ENCODE measurements at regions not wholly inside any gene's neighbourhood (a gene's known extent, or its start where the extent isn't known, plus 50 kb on each side); places are given as distances from the start of the nearest gene placed in this dataset.

- H2BK15ac ChIP-seq (ENCODE audit: low read length): no peak overlapping the region
- H3K4me3 ChIP-seq (ENCODE audit: extremely low read depth in 1 of 4, insufficient read depth in 2 of 4, low read depth in 3 of 4, low read length in 4 of 4): no peak overlapping the region
- peaks cover 3% of the 10 kb centered on the region; the same call in 1 of the 2 replicates for H3K23me2 ChIP-seq (ENCODE audit: low read depth, low read length)
- no peak overlapping the region for H4K8ac ChIP-seq (ENCODE audit: extremely low read depth, insufficient read depth, low read length)
- H3K56ac ChIP-seq (replicated peaks; ENCODE audit: insufficient read length, low read depth, low read length): no peak overlapping the region
- no peaks in the 10 kb centered on the region for H3K9me3 ChIP-seq (ENCODE audit: insufficient read depth in 2 of 2, low read depth in 1 of 2, low read length in 1 of 2)
- no peak overlapping the region for H3K4ac ChIP-seq (replicated peaks; ENCODE audit: insufficient read length, low read depth, low read length)
- no peak overlapping the region for H4K5ac ChIP-seq (ENCODE audit: insufficient read length, low read depth, low read length)
- FAIRE-seq (no peak), DNase-seq (ENCODE audit: low read depth in 1 of 2, low spot score in 2 of 2) (no peak)
- no peak overlapping the region for H3K27ac ChIP-seq (ENCODE audit: low read depth, low read length)
- no peak overlapping the region for H4K91ac ChIP-seq (replicated peaks; ENCODE audit: insufficient read length, low read length)
- no peaks in the 10 kb centered on the region for H4K20me1 ChIP-seq (replicated peaks in 1 of 2; ENCODE audit: control insufficient read depth in 1 of 2, insufficient read depth in 2 of 2, low read length in 2 of 2)
- no peak overlapping the region for H2BK5ac ChIP-seq (ENCODE audit: low read depth, low read length)
- ChIA-PET CTCF (ENCODE audit: partially characterized antibody) (interaction anchor here (0.6 to 2.1 kb wide), 4 partner anchors 12 to 498 kb away, joined by 3 to 5 read pairs (median 3); no protein-coding TSS in a partner anchor), POLR2A (ENCODE audit: partially characterized antibody) (no interaction called here)
- H3K4me1 ChIP-seq (replicated peaks in 1 of 4; ENCODE audit: control insufficient read depth in 3 of 4, insufficient read depth in 4 of 4, low read length in 3 of 4): peaks cover 0 to 4% (median 2%) of the 10 kb centered on the region in 4 experiments; a peak in 3 of 7 replicates
- H3K23ac ChIP-seq (ENCODE audit: insufficient read length): no peak overlapping the region
- H2AK5ac ChIP-seq (ENCODE audit: low read depth, low read length): no peak overlapping the region
- no peaks in the 10 kb centered on the region for H3K79me1 ChIP-seq (ENCODE audit: low read depth, low read length)
- 73% methylated on average over 4 of the region's 4 CpGs; no CpG with 5 or more reads in 1 of the 2 experiments for WGBS, 2 experiments (ENCODE audit: extremely low coverage in 1 of 2, insufficient coverage in 1 of 2, insufficient read length in 1 of 2, insufficient replicate concordance in 2 of 2, low coverage in 1 of 2, low lambda C conversion rate in 2 of 2, missing lambda C conversion rate in 1 of 2)
- H3K14ac ChIP-seq (ENCODE audit: insufficient read length): no peak overlapping the region
- no peak overlapping the region for H2BK12ac ChIP-seq (ENCODE audit: low read depth, low read length)
- H2AFZ ChIP-seq (ENCODE audit: low read length): no peak overlapping the region
- no peak overlapping the region for H2BK20ac ChIP-seq (ENCODE audit: low read length)
- peaks cover 0 to 12% (median 1%) of the 10 kb centered on the region in 4 experiments; a peak in 5 of 7 replicates for H3K27me3 ChIP-seq (replicated peaks in 1 of 4; ENCODE audit: control insufficient read depth in 3 of 4, extremely low read depth in 1 of 4, insufficient read depth in 3 of 4, low read length in 3 of 4)
- H3K18ac ChIP-seq (ENCODE audit: extremely low read depth, low read length): no peak overlapping the region
- H3K4me2 ChIP-seq (ENCODE audit: insufficient read depth in 1 of 2, low read depth in 2 of 2, low read length in 2 of 2): no peak overlapping the region; a peak in 1 of 4 replicates
- H3K36me3 ChIP-seq (ENCODE audit: control insufficient read depth in 2 of 4, insufficient read depth in 4 of 4, low read length in 3 of 4): no peaks in the 10 kb centered on the region
- H3K79me2 ChIP-seq (ENCODE audit: control insufficient read depth in 1 of 2, insufficient read depth in 2 of 2, low read length in 2 of 2): no peaks in the 10 kb centered on the region
- no peak for TF ChIP-seq MAFK (IDR thresholded peaks at IDR 0.05; ENCODE audit: low read depth, low read length)
- TF ChIP-seq SIX5 (IDR thresholded peaks at IDR 0.05; ENCODE audit: low read depth, low read length): no peak
- no peak for TF ChIP-seq TCF12 (IDR thresholded peaks at IDR 0.05; ENCODE audit: low read depth, low read length)
- TF ChIP-seq GABPA (IDR thresholded peaks at IDR 0.05; ENCODE audit: borderline replicate concordance, insufficient read depth, low read length): no peak
- no peak overlapping the region for H3K9ac ChIP-seq (replicated peaks in 1 of 4; ENCODE audit: extremely low read depth in 1 of 4, low read depth in 3 of 4, low read length in 3 of 4)
- no peak overlapping the region for H2BK120ac ChIP-seq (replicated peaks; ENCODE audit: low read depth, low read length)
Measured at GRCh38 chr13:106350208-106350607, 185.3 kb downstream of the EFNB2 start.
